ENCODE measurements at regions not wholly inside any gene's neighbourhood (a gene's known extent, or its start where the extent isn't known, plus 50 kb on each side); places are given as distances from the start of the nearest gene placed in this dataset.

- H3K4me2 ChIP-seq (ENCODE audit: low read depth, low read length): no peak overlapping the region
- no peak for DNase-seq
- ATAC-seq (ENCODE audit: low read depth): no peak
- no peak overlapping the region for H4K8ac ChIP-seq (ENCODE audit: low read depth in 2 of 2, low read length in 2 of 2)
- TF ChIP-seq NFE2L2 (IDR thresholded peaks at IDR 0.05; ENCODE audit: low read depth, low read length) (no peak), ELK1 (IDR thresholded peaks at IDR 0.05; ENCODE audit: borderline replicate concordance, low read depth, low read length) (no peak), RFX5 (IDR thresholded peaks at IDR 0.05; ENCODE audit: low read depth, low read length) (no peak), RCOR1 (IDR thresholded peaks at IDR 0.05; ENCODE audit: insufficient replicate concordance, low read length) (no peak), BHLHE40 (IDR thresholded peaks at IDR 0.05; ENCODE audit: low read depth, low read length) (no peak), FOS (IDR thresholded peaks at IDR 0.05; ENCODE audit: low read depth, low read length) (no peak), CTCF (conservative IDR thresholded peaks at IDR 0.05; ENCODE audit: low read depth, low read length) (no peak), RAD21 (IDR thresholded peaks at IDR 0.05; ENCODE audit: low read length) (no peak), SMC3 (IDR thresholded peaks at IDR 0.05; ENCODE audit: low read depth, low read length) (no peak), MAFK (IDR thresholded peaks at IDR 0.05; ENCODE audit: low read depth, low read length) (no peak), CEBPB (IDR thresholded peaks at IDR 0.05; ENCODE audit: low read depth, low read length) (no peak), POLR2A (IDR thresholded peaks at IDR 0.05; ENCODE audit: low read depth, low read length) (no peak), MAZ (IDR thresholded peaks at IDR 0.05; ENCODE audit: borderline replicate concordance, low read depth, low read length) (no peak), USF2 (IDR thresholded peaks at IDR 0.05; ENCODE audit: low read depth, low read length) (no peak), CHD1 (IDR thresholded peaks at IDR 0.05; ENCODE audit: low read depth, low read length) (no peak), MXI1 (IDR thresholded peaks at IDR 0.05; ENCODE audit: borderline replicate concordance, low read depth, low read length) (no peak)
- no peak overlapping the region for H2BK120ac ChIP-seq (ENCODE audit: low read depth, low read length)
- H3K36me3 ChIP-seq (ENCODE audit: control insufficient read depth, insufficient read depth, low read length): no peaks in the 10 kb centered on the region
- POLR2A ChIA-PET (ENCODE audit: unreplicated experiment): no interaction called here
- no peak overlapping the region for H2AK5ac ChIP-seq (ENCODE audit: low read depth, low read length)
- H4K5ac ChIP-seq (ENCODE audit: low read depth, low read length): no peak overlapping the region
- no peak overlapping the region for H3K56ac ChIP-seq (ENCODE audit: extremely low read depth, insufficient read depth, low read length)
- no peaks in the 10 kb centered on the region for H3K79me1 ChIP-seq (ENCODE audit: low read depth in 1 of 2, low read length in 2 of 2)
- H4K20me1 ChIP-seq (ENCODE audit: insufficient read depth, low read length): no peaks in the 10 kb centered on the region
- no peak overlapping the region for H3K4me3 ChIP-seq (ENCODE audit: insufficient read depth, low read depth, low read length)
- no peaks in the 10 kb centered on the region for H3K9me1 ChIP-seq (ENCODE audit: insufficient read depth, low read length)
- no peak overlapping the region for H2BK15ac ChIP-seq (ENCODE audit: low read depth, low read length)
- intact Hi-C loops (cut with micrococcal nuclease) (no loop called here), dilution Hi-C loops (cut with HindIII; ENCODE audit: low sequenced_read_pairs, unreplicated experiment) (no loop called here), in situ Hi-C loops (cut with MboI; ENCODE audit: low sequenced_read_pairs) (no loop called here)
- H4K91ac ChIP-seq (ENCODE audit: insufficient read depth, low read depth, low read length): no peak overlapping the region
- no peak overlapping the region for H2BK20ac ChIP-seq (ENCODE audit: low read depth, low read length)
- no peak overlapping the region for H2BK5ac ChIP-seq (ENCODE audit: low read depth, low read length, poor library complexity, severe bottlenecking)
- H2AK9ac ChIP-seq (replicated peaks; ENCODE audit: low read depth, low read length, poor library complexity): no peak overlapping the region
- no peak overlapping the region for H3K4ac ChIP-seq (ENCODE audit: low read depth, low read length)
- H3K27me3 ChIP-seq (ENCODE audit: control insufficient read depth, insufficient read depth, low read length): no peaks in the 10 kb centered on the region
- no peak overlapping the region for H3K27ac ChIP-seq (ENCODE audit: insufficient read depth, low read length)
- H3K9ac ChIP-seq (ENCODE audit: low read depth, low read length): no peak overlapping the region
- no CpG with 5 or more reads among the region's 4 CpGs for WGBS, 2 experiments (ENCODE audit: extremely low coverage in 2 of 2, insufficient read length in 1 of 2)
- H2AFZ ChIP-seq (replicated peaks; ENCODE audit: low read length, poor library complexity): no peak overlapping the region
- no peaks in the 10 kb centered on the region for H3K4me1 ChIP-seq (ENCODE audit: control insufficient read depth, insufficient read depth, low read length)
- no peaks in the 10 kb centered on the region for H3K9me3 ChIP-seq (ENCODE audit: control insufficient read depth, insufficient read depth, low read length)
- no peak overlapping the region for H3K23ac ChIP-seq (ENCODE audit: low read depth, low read length)
- H3K18ac ChIP-seq (ENCODE audit: low read depth, low read length): no peak overlapping the region
- CTCF ChIA-PET: no interaction called here
- H3K14ac ChIP-seq (replicated peaks; ENCODE audit: low read depth, low read length): no peak overlapping the region
- BruUV-seq (replicated peaks): no TSS peak
These were observed 1369.9 kb upstream of the TENM4 start for GRCh38 chr11:80810695-80811094.
